ENCODE measurements at regions not wholly inside any gene's neighbourhood (a gene's known extent, or its start where the extent isn't known, plus 50 kb on each side); places are given as distances from the start of the nearest gene placed in this dataset.

- Histone ChIP-seq H3K36me3 (ENCODE audit: control insufficient read depth, insufficient read depth, low read length) (no peaks in the 10 kb centered on the region), H3K27me3 (ENCODE audit: control insufficient read depth, insufficient read depth, low read length) (no peaks in the 10 kb centered on the region), H3K4me1 (ENCODE audit: control insufficient read depth, insufficient read depth, low read length) (no peaks in the 10 kb centered on the region), H3K9me3 (ENCODE audit: control insufficient read depth, insufficient read depth, low read length) (no peaks in the 10 kb centered on the region; the same call in 1 of the 2 replicates), H3K4me3 (ENCODE audit: low read length) (no peak overlapping the region), H3K27ac (ENCODE audit: low read length) (no peak overlapping the region)
- WGBS (ENCODE audit: insufficient coverage, insufficient read length), result no CpG with 5 or more reads among the region's 3 CpGs
- no peak for DNase-seq (ENCODE audit: low read depth, low spot score)
Measured at GRCh38 chr5:97907646-97908400, 724.8 kb upstream of the RIOK2 start.

- WGBS (ENCODE audit: insufficient coverage, insufficient read length), result no CpG with 5 or more reads among the region's 1 CpG
- Histone ChIP-seq H3K27ac (ENCODE audit: low read length) (no peak overlapping the region), H3K36me3 (ENCODE audit: control insufficient read depth, insufficient read depth, low read length) (no peaks in the 10 kb centered on the region), H3K9me3 (ENCODE audit: control insufficient read depth, insufficient read depth, low read length) (no peaks in the 10 kb centered on the region; the same call in 1 of the 2 replicates), H3K27me3 (ENCODE audit: control insufficient read depth, insufficient read depth, low read length) (no peaks in the 10 kb centered on the region), H3K4me3 (ENCODE audit: low read length) (no peak overlapping the region), H3K4me1 (ENCODE audit: control insufficient read depth, insufficient read depth, low read length) (no peaks in the 10 kb centered on the region)
- DNase-seq (ENCODE audit: low read depth, low spot score), result no peak
Measured at GRCh38 chr5:97909541-97909940, 726.5 kb upstream of the RIOK2 start.

- Histone ChIP-seq H3K4me1 (ENCODE audit: control insufficient read depth, insufficient read depth, low read length) (no peaks in the 10 kb centered on the region), H3K36me3 (ENCODE audit: control insufficient read depth, insufficient read depth, low read length) (no peaks in the 10 kb centered on the region), H3K27me3 (ENCODE audit: control insufficient read depth, insufficient read depth, low read length) (no peaks in the 10 kb centered on the region), H3K27ac (ENCODE audit: low read length) (no peak overlapping the region), H3K9me3 (ENCODE audit: control insufficient read depth, insufficient read depth, low read length) (no peaks in the 10 kb centered on the region), H3K4me3 (ENCODE audit: low read length) (no peak overlapping the region)
- no CpG with 5 or more reads among the region's 1 CpG for WGBS (ENCODE audit: insufficient coverage, insufficient read length)
- no peak for DNase-seq (ENCODE audit: low read depth, low spot score)
Measured at GRCh38 chr5:97914483-97914882, 731.4 kb upstream of the RIOK2 start.

- Histone ChIP-seq H3K36me3 (ENCODE audit: control insufficient read depth, insufficient read depth, low read length) (no peaks in the 10 kb centered on the region), H3K27ac (ENCODE audit: low read length) (no peak overlapping the region), H3K4me3 (ENCODE audit: low read length) (no peak overlapping the region), H3K9me3 (ENCODE audit: control insufficient read depth, insufficient read depth, low read length) (no peaks in the 10 kb centered on the region), H3K4me1 (ENCODE audit: control insufficient read depth, insufficient read depth, low read length) (no peaks in the 10 kb centered on the region), H3K27me3 (ENCODE audit: control insufficient read depth, insufficient read depth, low read length) (no peaks in the 10 kb centered on the region)
- no peak for DNase-seq (ENCODE audit: low read depth, low spot score)
- WGBS (ENCODE audit: insufficient coverage, insufficient read length), result no CpG with 5 or more reads among the region's 1 CpG
Measured at GRCh38 chr5:97915106-97915505, 732.1 kb upstream of the RIOK2 start.

GRCh38 chr5:97918057-97918456 lies 735.0 kb upstream of the RIOK2 start:
- WGBS (ENCODE audit: insufficient coverage, insufficient read length), result no CpG with 5 or more reads among the region's 1 CpG
- no peak for DNase-seq (ENCODE audit: low read depth, low spot score)
- Histone ChIP-seq H3K27ac (ENCODE audit: low read length) (no peak overlapping the region), H3K4me1 (ENCODE audit: control insufficient read depth, insufficient read depth, low read length) (no peaks in the 10 kb centered on the region), H3K27me3 (ENCODE audit: control insufficient read depth, insufficient read depth, low read length) (no peaks in the 10 kb centered on the region), H3K36me3 (ENCODE audit: control insufficient read depth, insufficient read depth, low read length) (no peaks in the 10 kb centered on the region), H3K9me3 (ENCODE audit: control insufficient read depth, insufficient read depth, low read length) (no peaks in the 10 kb centered on the region), H3K4me3 (ENCODE audit: low read length) (no peak overlapping the region)

- Histone ChIP-seq H3K4me1 (ENCODE audit: control insufficient read depth, insufficient read depth, low read length) (no peaks in the 10 kb centered on the region), H3K4me3 (ENCODE audit: low read length) (no peak overlapping the region), H3K9me3 (ENCODE audit: control insufficient read depth, insufficient read depth, low read length) (no peaks in the 10 kb centered on the region), H3K36me3 (ENCODE audit: control insufficient read depth, insufficient read depth, low read length) (no peaks in the 10 kb centered on the region), H3K27me3 (ENCODE audit: control insufficient read depth, insufficient read depth, low read length) (no peaks in the 10 kb centered on the region), H3K27ac (ENCODE audit: low read length) (no peak overlapping the region)
- WGBS (ENCODE audit: insufficient coverage, insufficient read length), result no CpG with 5 or more reads among the region's 2 CpGs
- no peak for DNase-seq (ENCODE audit: low read depth, low spot score)
Measured at GRCh38 chr5:97918620-97919019, 735.6 kb upstream of the RIOK2 start.

- no peak overlapping the region for H3K4me3 ChIP-seq (ENCODE audit: low read length)
- no CpG with 5 or more reads among the region's 4 CpGs for WGBS (ENCODE audit: insufficient coverage, insufficient read length)
- H3K4me1 ChIP-seq (ENCODE audit: control insufficient read depth, insufficient read depth, low read length), result no peaks in the 10 kb centered on the region
- no peak for DNase-seq (ENCODE audit: low read depth, low spot score)
- no peak overlapping the region for H3K27ac ChIP-seq (ENCODE audit: low read length)
- no peaks in the 10 kb centered on the region for H3K9me3 ChIP-seq (ENCODE audit: control insufficient read depth, insufficient read depth, low read length)
- no peaks in the 10 kb centered on the region for H3K36me3 ChIP-seq (ENCODE audit: control insufficient read depth, insufficient read depth, low read length)
- no peaks in the 10 kb centered on the region for H3K27me3 ChIP-seq (ENCODE audit: control insufficient read depth, insufficient read depth, low read length)
Measured at GRCh38 chr5:97919719-97920118, 736.7 kb upstream of the RIOK2 start.

GRCh38 chr5:97922776-97923175 lies 739.7 kb upstream of the RIOK2 start:
- H3K27ac ChIP-seq (ENCODE audit: low read length), result no peak overlapping the region
- no peak for DNase-seq (ENCODE audit: low read depth, low spot score)
- H3K36me3 ChIP-seq (ENCODE audit: control insufficient read depth, insufficient read depth, low read length), result no peaks in the 10 kb centered on the region
- no peaks in the 10 kb centered on the region for H3K27me3 ChIP-seq (ENCODE audit: control insufficient read depth, insufficient read depth, low read length)
- H3K4me1 ChIP-seq (ENCODE audit: control insufficient read depth, insufficient read depth, low read length), result no peaks in the 10 kb centered on the region
- WGBS (ENCODE audit: insufficient coverage, insufficient read length), result 100% methylated on average over 1 of the region's 5 CpGs
- no peaks in the 10 kb centered on the region for H3K9me3 ChIP-seq (ENCODE audit: control insufficient read depth, insufficient read depth, low read length)
- H3K4me3 ChIP-seq (ENCODE audit: low read length), result no peak overlapping the region

- DNase-seq (ENCODE audit: low read depth, low spot score), result no peak
- no peak overlapping the region for H3K4me3 ChIP-seq (ENCODE audit: low read length)
- no peaks in the 10 kb centered on the region for H3K27me3 ChIP-seq (ENCODE audit: control insufficient read depth, insufficient read depth, low read length)
- no peaks in the 10 kb centered on the region for H3K36me3 ChIP-seq (ENCODE audit: control insufficient read depth, insufficient read depth, low read length)
- no peaks in the 10 kb centered on the region for H3K4me1 ChIP-seq (ENCODE audit: control insufficient read depth, insufficient read depth, low read length)
- H3K9me3 ChIP-seq (ENCODE audit: control insufficient read depth, insufficient read depth, low read length), result no peaks in the 10 kb centered on the region
- H3K27ac ChIP-seq (ENCODE audit: low read length), result no peak overlapping the region
Measured at GRCh38 chr5:97923496-97923895, 740.4 kb upstream of the RIOK2 start.

- DNase-seq (ENCODE audit: low read depth, low spot score), result no peak
- Histone ChIP-seq H3K4me1 (ENCODE audit: control insufficient read depth, insufficient read depth, low read length) (no peaks in the 10 kb centered on the region), H3K4me3 (ENCODE audit: low read length) (no peak overlapping the region), H3K27me3 (ENCODE audit: control insufficient read depth, insufficient read depth, low read length) (no peaks in the 10 kb centered on the region), H3K36me3 (ENCODE audit: control insufficient read depth, insufficient read depth, low read length) (no peaks in the 10 kb centered on the region), H3K27ac (ENCODE audit: low read length) (no peak overlapping the region), H3K9me3 (ENCODE audit: control insufficient read depth, insufficient read depth, low read length) (no peaks in the 10 kb centered on the region)
- WGBS (ENCODE audit: insufficient coverage, insufficient read length), result no CpG with 5 or more reads among the region's 1 CpG
Measured at GRCh38 chr5:97923997-97924396, 741.0 kb upstream of the RIOK2 start.

GRCh38 chr5:97929383-97929782 lies 746.3 kb upstream of the RIOK2 start:
- H3K4me1 ChIP-seq (ENCODE audit: control insufficient read depth, insufficient read depth, low read length), result no peaks in the 10 kb centered on the region
- DNase-seq (ENCODE audit: low read depth, low spot score), result no peak
- no peak overlapping the region for H3K4me3 ChIP-seq (ENCODE audit: low read length)
- no peak overlapping the region for H3K27ac ChIP-seq (ENCODE audit: low read length)
- H3K9me3 ChIP-seq (ENCODE audit: control insufficient read depth, insufficient read depth, low read length), result no peaks in the 10 kb centered on the region
- no peaks in the 10 kb centered on the region for H3K27me3 ChIP-seq (ENCODE audit: control insufficient read depth, insufficient read depth, low read length)
- WGBS (ENCODE audit: insufficient coverage, insufficient read length), result no CpG with 5 or more reads among the region's 1 CpG
- no peaks in the 10 kb centered on the region for H3K36me3 ChIP-seq (ENCODE audit: control insufficient read depth, insufficient read depth, low read length)
